Fibroblast of skin of right quadriceps (primary cell): ENCODE measurements at regions not wholly inside any gene's neighbourhood (a gene's known extent, or its start where the extent isn't known, plus 50 kb on each side); places are given as distances from the start of the nearest gene placed in this dataset.

Experiments used
- DNase-seq: peaks from one replicate; pipeline ENCODE4 v3.0.0-alpha.2; 2013

- no peak for DNase-seq
These were observed 60.8 kb upstream of the EPS8L3 start for GRCh38 chr1:109824349-109825115.

GRCh38 chr1:109823543-109824348 lies 60.0 kb upstream of the EPS8L3 start:
- no peak for DNase-seq

- no peak for DNase-seq
These were observed 59.2 kb upstream of the EPS8L3 start for GRCh38 chr1:109822749-109823542.

- no peak for DNase-seq
These were observed 58.4 kb upstream of the EPS8L3 start for GRCh38 chr1:109821831-109822745.

GRCh38 chr1:109821221-109821669 lies 57.5 kb upstream of the EPS8L3 start:
- peak; percentile 82 for DNase-seq

- no peak for DNase-seq
These were observed 56.2 kb upstream of the EPS8L3 start for GRCh38 chr1:109819906-109820305.

- no peak for DNase-seq
These were observed 55.5 kb upstream of the EPS8L3 start for GRCh38 chr1:109818988-109819764.

- no peak for DNase-seq
These were observed 54.7 kb upstream of the EPS8L3 start for GRCh38 chr1:109818271-109818987.

- no peak for DNase-seq
These were observed 54.2 kb upstream of the EPS8L3 start for GRCh38 chr1:109817881-109818270.

GRCh38 chr1:109816975-109817535 lies 53.3 kb upstream of the EPS8L3 start:
- DNase-seq, result no peak

- DNase-seq, result peak; percentile 53
These were observed 52.6 kb upstream of the EPS8L3 start for GRCh38 chr1:109816175-109816811.

GRCh38 chr1:109815809-109816174 lies 52.1 kb upstream of the EPS8L3 start:
- DNase-seq, result no peak

GRCh38 chr1:109814993-109815786 lies 51.5 kb upstream of the EPS8L3 start:
- DNase-seq, result no peak

GRCh38 chr1:109814223-109814622 lies 50.5 kb upstream of the EPS8L3 start:
- DNase-seq, result no peak
